WTC11 (cell line): ENCODE measurements at regions not wholly inside any gene's neighbourhood (a gene's known extent, or its start where the extent isn't known, plus 50 kb on each side); places are given as distances from the start of the nearest gene placed in this dataset.

Source experiments
- CREB1 ChIP-seq: sonication (generic); formaldehyde crosslinking; IDR thresholded peaks from 2 replicates; pipeline ENCODE4 v1.8.0; 2023; ENCODE audit warnings: mild to moderate bottlenecking, missing genetic modification reagents
- CREM ChIP-seq: sonication (generic); formaldehyde crosslinking; IDR thresholded peaks from 2 replicates; pipeline ENCODE4 v1.8.1; 2022; ENCODE audit warnings: mild to moderate bottlenecking, missing genetic modification reagents, moderate library complexity
- FOXP1 ChIP-seq: sonication (generic); formaldehyde crosslinking; IDR thresholded peaks from 2 replicates; pipeline ENCODE4 v1.8.0; 2022; ENCODE audit warnings: missing genetic modification reagents, mild to moderate bottlenecking, moderate library complexity, borderline replicate concordance
- GRHL2 ChIP-seq: fragments of 250-450 bp; sonication (Bioruptor Pico); IDR thresholded peaks from 2 replicates; pipeline ENCODE4 v1.8.0; 2022; ENCODE audit warnings: mild to moderate bottlenecking, moderate library complexity; ENCODE audit not compliant: insufficient replicate concordance, severe bottlenecking
- RELA ChIP-seq: sonication (generic); formaldehyde crosslinking; IDR thresholded peaks from 2 replicates; pipeline ENCODE4 v1.8.1; 2022; ENCODE audit warnings: missing genetic modification reagents, mild to moderate bottlenecking, borderline replicate concordance
- ZNF138 ChIP-seq: sonication (generic); formaldehyde crosslinking; conservative IDR thresholded peaks from 2 replicates; pipeline ENCODE4 v1.8.1; 2022; ENCODE audit warnings: mild to moderate bottlenecking, moderate library complexity, missing genetic modification reagents
- ZNF423 ChIP-seq: fragments of 250-450 bp; sonication (Bioruptor Pico); IDR thresholded peaks from 2 replicates; pipeline ENCODE4 v2.1.2; 2022; ENCODE audit warnings: mild to moderate bottlenecking, moderate library complexity
- TF ChIP-seq, protein P1 (sequence below): fragments of 200-600 bp; IDR thresholded peaks from 2 replicates; pipeline ENCODE4 v1.8.0; 2022; ENCODE audit warnings: antibody characterized with exemption
- TF ChIP-seq, protein P2 (sequence below): sonication (generic); formaldehyde crosslinking; conservative IDR thresholded peaks from 2 replicates; pipeline ENCODE4 v1.8.1; 2022; ENCODE audit warnings: mild to moderate bottlenecking, missing genetic modification reagents
- TF ChIP-seq, protein P3 (sequence below): sonication (generic); formaldehyde crosslinking; IDR thresholded peaks from 2 replicates; pipeline ENCODE4 v1.8.1; 2023; ENCODE audit warnings: mild to moderate bottlenecking, missing genetic modification reagents
- TF ChIP-seq, protein P4 (sequence below): sonication (generic); formaldehyde crosslinking; IDR thresholded peaks from 2 replicates; pipeline ENCODE4 v1.8.1; 2022; ENCODE audit warnings: low read depth, mild to moderate bottlenecking, moderate library complexity, missing genetic modification reagents, borderline replicate concordance
- TF ChIP-seq, protein P5 (sequence below): sonication (generic); formaldehyde crosslinking; IDR thresholded peaks from 2 replicates; pipeline ENCODE4 v1.8.0; 2022; ENCODE audit warnings: mild to moderate bottlenecking, missing genetic modification reagents

DNA sequence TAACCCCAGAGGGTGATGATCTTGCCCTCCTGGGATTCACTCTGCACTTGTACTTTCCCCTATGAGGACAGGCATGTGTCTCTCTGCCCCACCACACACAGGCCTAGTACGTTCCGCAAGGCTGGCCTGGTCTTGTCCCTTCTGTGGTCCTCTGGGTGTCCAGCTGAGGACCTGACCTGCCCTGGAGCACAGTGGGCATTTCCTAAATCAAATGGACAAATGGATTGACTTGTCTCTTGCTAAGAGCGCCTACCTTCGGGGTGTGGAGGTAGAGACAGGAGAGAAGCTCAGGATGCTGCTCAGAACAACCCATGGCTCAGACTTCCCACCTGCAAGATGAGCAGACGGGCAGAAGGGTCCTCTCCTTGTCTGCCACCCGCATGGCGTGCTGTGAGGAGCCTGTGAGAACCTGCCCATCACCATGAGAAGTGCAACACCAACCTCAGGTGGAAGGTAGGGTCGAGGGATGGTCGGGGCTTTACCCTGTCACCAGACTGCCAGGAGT lies 133.6 kb downstream of the MYCN start:
- TF ChIP-seq FOXP1 (no peak), ZNF423 (CRISPR knock-in tag) (no peak), CREB1 (no peak), RELA (CRISPR knock-in tag) (no peak), CREM (CRISPR knock-in tag) (no peak), GRHL2 (no peak), ZNF138 (no peak)
- TF ChIP-seq, protein P1, sequence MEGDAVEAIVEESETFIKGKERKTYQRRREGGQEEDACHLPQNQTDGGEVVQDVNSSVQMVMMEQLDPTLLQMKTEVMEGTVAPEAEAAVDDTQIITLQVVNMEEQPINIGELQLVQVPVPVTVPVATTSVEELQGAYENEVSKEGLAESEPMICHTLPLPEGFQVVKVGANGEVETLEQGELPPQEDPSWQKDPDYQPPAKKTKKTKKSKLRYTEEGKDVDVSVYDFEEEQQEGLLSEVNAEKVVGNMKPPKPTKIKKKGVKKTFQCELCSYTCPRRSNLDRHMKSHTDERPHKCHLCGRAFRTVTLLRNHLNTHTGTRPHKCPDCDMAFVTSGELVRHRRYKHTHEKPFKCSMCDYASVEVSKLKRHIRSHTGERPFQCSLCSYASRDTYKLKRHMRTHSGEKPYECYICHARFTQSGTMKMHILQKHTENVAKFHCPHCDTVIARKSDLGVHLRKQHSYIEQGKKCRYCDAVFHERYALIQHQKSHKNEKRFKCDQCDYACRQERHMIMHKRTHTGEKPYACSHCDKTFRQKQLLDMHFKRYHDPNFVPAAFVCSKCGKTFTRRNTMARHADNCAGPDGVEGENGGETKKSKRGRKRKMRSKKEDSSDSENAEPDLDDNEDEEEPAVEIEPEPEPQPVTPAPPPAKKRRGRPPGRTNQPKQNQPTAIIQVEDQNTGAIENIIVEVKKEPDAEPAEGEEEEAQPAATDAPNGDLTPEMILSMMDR = no peak
- TF ChIP-seq, protein P2, sequence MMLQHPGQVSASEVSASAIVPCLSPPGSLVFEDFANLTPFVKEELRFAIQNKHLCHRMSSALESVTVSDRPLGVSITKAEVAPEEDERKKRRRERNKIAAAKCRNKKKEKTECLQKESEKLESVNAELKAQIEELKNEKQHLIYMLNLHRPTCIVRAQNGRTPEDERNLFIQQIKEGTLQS (CRISPR knock-in tag) = no peak
- TF ChIP-seq, protein P3, sequence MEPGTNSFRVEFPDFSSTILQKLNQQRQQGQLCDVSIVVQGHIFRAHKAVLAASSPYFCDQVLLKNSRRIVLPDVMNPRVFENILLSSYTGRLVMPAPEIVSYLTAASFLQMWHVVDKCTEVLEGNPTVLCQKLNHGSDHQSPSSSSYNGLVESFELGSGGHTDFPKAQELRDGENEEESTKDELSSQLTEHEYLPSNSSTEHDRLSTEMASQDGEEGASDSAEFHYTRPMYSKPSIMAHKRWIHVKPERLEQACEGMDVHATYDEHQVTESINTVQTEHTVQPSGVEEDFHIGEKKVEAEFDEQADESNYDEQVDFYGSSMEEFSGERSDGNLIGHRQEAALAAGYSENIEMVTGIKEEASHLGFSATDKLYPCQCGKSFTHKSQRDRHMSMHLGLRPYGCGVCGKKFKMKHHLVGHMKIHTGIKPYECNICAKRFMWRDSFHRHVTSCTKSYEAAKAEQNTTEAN (CRISPR knock-in tag) = no peak
- TF ChIP-seq, protein P4, sequence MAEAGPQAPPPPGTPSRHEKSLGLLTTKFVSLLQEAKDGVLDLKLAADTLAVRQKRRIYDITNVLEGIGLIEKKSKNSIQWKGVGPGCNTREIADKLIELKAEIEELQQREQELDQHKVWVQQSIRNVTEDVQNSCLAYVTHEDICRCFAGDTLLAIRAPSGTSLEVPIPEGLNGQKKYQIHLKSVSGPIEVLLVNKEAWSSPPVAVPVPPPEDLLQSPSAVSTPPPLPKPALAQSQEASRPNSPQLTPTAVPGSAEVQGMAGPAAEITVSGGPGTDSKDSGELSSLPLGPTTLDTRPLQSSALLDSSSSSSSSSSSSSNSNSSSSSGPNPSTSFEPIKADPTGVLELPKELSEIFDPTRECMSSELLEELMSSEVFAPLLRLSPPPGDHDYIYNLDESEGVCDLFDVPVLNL (CRISPR knock-in tag) = no peak
- TF ChIP-seq, protein P5, sequence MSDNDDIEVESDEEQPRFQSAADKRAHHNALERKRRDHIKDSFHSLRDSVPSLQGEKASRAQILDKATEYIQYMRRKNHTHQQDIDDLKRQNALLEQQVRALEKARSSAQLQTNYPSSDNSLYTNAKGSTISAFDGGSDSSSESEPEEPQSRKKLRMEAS = no peak
